HG03103 (cell line): ENCODE measurements at regions not wholly inside any gene's neighbourhood (a gene's known extent, or its start where the extent isn't known, plus 50 kb on each side); places are given as distances from the start of the nearest gene placed in this dataset.
"Not testable (repeated sequence)": the region's sequence is repeated elsewhere in the genome, so short reads cannot be mapped to it uniquely, and the experiment has no call there.

Source experiments
- ATAC-seq: cut with Tn5 transposase; IDR thresholded peaks from one replicate; pipeline ENCODE4 v1.9.1; 2021; ENCODE audit warnings: low read depth; ENCODE audit not compliant: unreplicated experiment

GRCh38 chr10:108090476-108091215 is 926.1 kb upstream of the SORCS1 start:
- ATAC-seq: no peak

DNA sequence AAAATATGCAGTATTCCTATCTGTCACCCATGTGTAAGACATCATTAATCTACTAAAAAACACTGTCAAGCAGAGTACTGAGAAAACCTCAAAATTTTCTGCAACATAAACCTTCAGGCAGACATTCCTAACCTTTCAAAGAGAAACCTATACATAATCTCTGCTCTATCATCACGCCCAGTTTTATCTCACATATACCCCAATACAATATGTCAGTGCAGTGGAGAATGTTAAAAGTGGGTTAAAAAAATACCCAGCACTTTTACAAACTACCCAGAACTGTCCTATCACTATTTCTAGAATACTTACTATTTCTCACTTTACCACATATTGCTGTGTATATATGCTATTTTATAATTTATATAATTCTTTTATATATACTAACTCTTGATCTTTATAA is 922.0 kb upstream of the SORCS1 start:
- no peak for ATAC-seq

- no peak for ATAC-seq
Observed at GRCh38 chr10:108082596-108082995, 918.1 kb upstream of the SORCS1 start.

- no peak for ATAC-seq
Observed at GRCh38 chr10:108078263-108078662, 913.8 kb upstream of the SORCS1 start.

DNA sequence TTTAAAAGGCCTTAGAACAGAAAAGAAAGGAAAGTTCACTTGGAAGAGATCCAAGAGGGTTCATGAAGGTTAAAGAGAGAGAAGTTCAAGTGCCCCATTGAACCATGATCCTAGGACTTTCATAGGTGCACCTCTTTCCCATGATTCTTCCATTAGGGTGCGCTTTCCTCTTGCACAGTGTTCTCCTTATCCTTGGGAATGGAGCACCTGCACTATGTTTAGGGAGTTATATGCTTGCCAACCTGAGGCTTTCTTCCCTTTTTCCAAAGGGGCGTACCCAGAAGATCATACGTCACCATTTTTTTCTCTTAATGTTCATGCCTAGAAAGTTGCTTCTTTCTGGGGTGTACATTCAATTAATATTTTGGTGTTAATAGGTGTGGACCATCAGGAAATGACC is 908.0 kb upstream of the SORCS1 start:
- ATAC-seq: no peak

DNA sequence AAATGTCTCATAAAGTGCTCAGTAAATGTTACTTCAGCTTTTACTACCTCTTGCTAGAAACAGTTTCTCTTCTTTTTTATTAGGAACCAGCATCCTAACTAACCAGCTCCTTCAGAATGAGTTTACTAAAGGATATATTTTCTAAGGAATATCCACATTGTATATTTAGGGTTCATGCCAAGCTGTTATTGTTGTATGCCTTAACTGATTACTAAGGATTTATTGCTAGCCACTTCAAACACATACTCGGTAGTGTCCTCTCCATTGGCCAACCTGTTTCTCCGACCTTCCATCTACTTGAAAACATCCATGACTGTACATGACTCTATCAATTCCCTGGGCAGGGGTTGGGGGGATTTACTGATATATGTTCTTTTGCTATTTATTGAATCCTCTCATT is 906.3 kb upstream of the SORCS1 start:
- ATAC-seq: no peak

GRCh38 chr10:108069096-108069495 is 904.6 kb upstream of the SORCS1 start:
- no peak for ATAC-seq

GRCh38 chr10:108064746-108065260 is 900.3 kb upstream of the SORCS1 start:
- ATAC-seq: no peak

- no peak for ATAC-seq
Observed at GRCh38 chr10:108060246-108060645, 895.7 kb upstream of the SORCS1 start.

- ATAC-seq: no peak
Observed at GRCh38 chr10:108055506-108055905, 891.0 kb upstream of the SORCS1 start.

DNA sequence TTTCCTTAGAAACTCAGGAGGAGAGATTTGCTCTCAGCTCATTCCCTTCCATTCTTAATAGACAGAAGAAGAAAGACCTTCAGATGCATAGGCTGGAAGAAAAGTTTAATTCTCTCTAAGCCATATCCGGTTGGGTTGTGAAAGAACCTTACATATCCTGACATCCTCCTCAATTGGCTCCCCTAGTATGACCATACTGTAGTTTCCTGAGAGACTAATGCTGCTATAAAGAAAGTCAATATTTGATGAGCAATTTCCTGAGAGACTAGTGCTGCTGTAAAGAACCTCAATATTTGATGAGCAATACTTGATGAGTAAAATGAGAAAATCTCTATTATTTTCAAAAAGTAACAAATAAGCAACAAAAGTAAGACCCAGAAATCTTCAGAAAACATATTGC is 888.5 kb upstream of the SORCS1 start:
- no peak for ATAC-seq

GRCh38 chr10:108051218-108051617 is 886.7 kb upstream of the SORCS1 start:
- ATAC-seq: no peak

GRCh38 chr10:108050626-108051025 is 886.1 kb upstream of the SORCS1 start:
- ATAC-seq: no peak

- ATAC-seq: no peak
Observed at GRCh38 chr10:108049668-108050067, 885.2 kb upstream of the SORCS1 start.

DNA sequence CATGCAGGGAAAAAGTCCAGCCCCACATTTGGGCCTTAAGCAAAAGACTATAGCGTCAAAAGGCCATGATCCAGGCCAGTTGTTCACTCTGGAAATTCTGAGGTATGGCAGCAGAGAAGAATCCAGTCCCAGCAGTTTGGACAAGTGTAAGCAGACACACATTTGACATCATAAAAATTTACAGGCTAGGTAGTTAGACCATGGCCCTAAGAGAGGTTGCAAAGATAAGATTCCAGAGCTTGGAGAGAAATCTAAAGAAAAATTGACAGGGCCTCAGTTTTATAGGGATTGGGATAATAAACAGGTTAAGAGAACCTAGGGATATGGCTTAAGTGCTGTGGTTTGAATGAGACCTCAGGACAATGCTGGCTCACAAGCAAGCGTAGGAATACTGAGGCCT is 884.4 kb upstream of the SORCS1 start:
- ATAC-seq: no peak

- no peak for ATAC-seq
Observed at GRCh38 chr10:108039821-108040584, 875.5 kb upstream of the SORCS1 start.

DNA sequence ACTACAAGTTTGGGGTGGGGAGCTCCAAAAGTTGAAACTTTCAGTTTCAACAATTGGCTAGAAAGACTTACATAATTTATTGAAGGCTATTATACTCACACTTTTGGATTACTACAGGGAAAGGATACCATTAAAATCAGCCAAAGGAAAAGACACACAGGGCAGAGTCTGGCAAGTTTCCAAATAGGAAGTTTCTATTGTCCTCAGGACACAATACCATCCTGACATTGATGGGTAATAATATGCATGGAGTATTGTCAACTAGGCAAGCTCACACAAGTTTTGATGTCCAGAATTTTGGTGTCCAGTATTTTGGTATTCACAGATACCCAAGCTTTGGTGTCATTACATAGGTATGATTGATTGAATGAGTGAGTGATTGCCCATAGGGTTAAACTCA is 872.6 kb upstream of the SORCS1 start:
- ATAC-seq: no peak

- no peak for ATAC-seq
Observed at GRCh38 chr10:108036265-108036664, 871.8 kb upstream of the SORCS1 start.

DNA sequence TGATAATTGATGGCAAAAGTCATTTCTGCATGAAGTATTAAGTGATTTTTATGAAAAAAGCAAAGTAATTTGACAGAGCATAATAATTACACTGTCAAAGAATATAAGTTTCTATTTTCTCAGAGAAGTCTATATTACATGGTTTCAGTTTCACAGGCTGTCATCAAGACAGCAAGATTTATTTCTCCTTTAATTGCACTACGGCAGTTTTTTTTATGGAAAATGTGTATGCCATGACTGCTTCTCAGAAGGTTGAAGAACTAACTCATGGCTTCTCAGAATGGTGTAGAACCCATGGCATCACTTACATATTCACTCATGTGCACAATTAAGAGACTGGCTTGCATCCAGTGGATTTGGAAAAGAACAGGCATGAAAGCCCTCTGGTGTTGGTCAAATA is 870.3 kb upstream of the SORCS1 start:
- ATAC-seq: no peak

DNA sequence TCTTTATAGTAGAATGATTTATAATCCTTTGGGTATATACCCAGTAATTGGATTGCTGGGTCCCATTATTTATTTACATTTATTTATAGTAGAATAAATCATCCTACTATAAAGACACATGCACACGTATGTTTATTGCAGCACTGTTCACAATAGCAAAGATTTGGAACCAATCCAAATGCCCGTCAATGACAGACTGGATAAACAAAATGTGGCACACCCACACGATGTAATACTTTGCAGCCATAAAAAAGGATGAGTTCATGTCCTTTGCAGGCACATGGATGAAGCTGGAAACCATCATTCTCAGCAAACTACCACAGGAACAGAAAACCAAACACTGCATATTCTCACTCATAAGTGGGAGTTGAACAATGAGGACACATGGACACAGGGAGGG is 869.0 kb upstream of the SORCS1 start:
- ATAC-seq: not testable (repeated sequence)

- no peak for ATAC-seq
Observed at GRCh38 chr10:108031505-108031904, 867.0 kb upstream of the SORCS1 start.

GRCh38 chr10:108014902-108015177 is 850.3 kb upstream of the SORCS1 start:
- peak; percentile 73 for ATAC-seq
